ENCODE measurements at regions not wholly inside any gene's neighbourhood (a gene's known extent, or its start where the extent isn't known, plus 50 kb on each side); places are given as distances from the start of the nearest gene placed in this dataset.

GRCh38 chr4:34043131-34043530, 2201.2 kb downstream of the ARAP2 start:
- TF ChIP-seq CTCF (IDR thresholded peaks at IDR 0.05) (no peak), ZFX (IDR thresholded peaks at IDR 0.05; ENCODE audit: borderline replicate concordance) (no peak)

Measured in 22Rv1 (cell line).